GM19468 (cell line): ENCODE measurements at regions not wholly inside any gene's neighbourhood (a gene's known extent, or its start where the extent isn't known, plus 50 kb on each side); places are given as distances from the start of the nearest gene placed in this dataset.
"Not testable (repeated sequence)": the region's sequence is repeated elsewhere in the genome, so short reads cannot be mapped to it uniquely, and the experiment has no call there.

ENCODE experiments used
- ATAC-seq: cut with Tn5 transposase; IDR thresholded peaks from one replicate; pipeline ENCODE4 v1.9.1; 2021; ENCODE audit warnings: mild to moderate bottlenecking, moderate library complexity, moderate number of reproducible peaks; ENCODE audit not compliant: unreplicated experiment; ENCODE audit errors: extremely low read depth

- ATAC-seq = no peak
These were observed 395.2 kb downstream of the RAB38 start for GRCh38 chr11:87780068-87780413.

GRCh38 chr11:87779276-87780067 is 395.8 kb downstream of the RAB38 start:
- no peak for ATAC-seq

- ATAC-seq = no peak
These were observed 396.9 kb downstream of the RAB38 start for GRCh38 chr11:87778357-87778756.

- ATAC-seq = no peak
These were observed 400.2 kb downstream of the RAB38 start for GRCh38 chr11:87775036-87775435.

- ATAC-seq = no peak
These were observed 405.6 kb downstream of the RAB38 start for GRCh38 chr11:87769661-87770060.

GRCh38 chr11:87767615-87768014 is 407.6 kb downstream of the RAB38 start:
- no peak for ATAC-seq

GRCh38 chr11:87764075-87764474 is 411.2 kb downstream of the RAB38 start:
- ATAC-seq = not testable (repeated sequence)

- ATAC-seq = no peak
These were observed 420.6 kb downstream of the RAB38 start for GRCh38 chr11:87754685-87755084.

GRCh38 chr11:87753143-87753542 is 422.1 kb downstream of the RAB38 start:
- no peak for ATAC-seq

- ATAC-seq = no peak
These were observed 432.2 kb downstream of the RAB38 start for GRCh38 chr11:87743007-87743406.

GRCh38 chr11:87740968-87741367 is 434.3 kb downstream of the RAB38 start:
- ATAC-seq = no peak

GRCh38 chr11:87740451-87740850 is 434.8 kb downstream of the RAB38 start:
- no peak for ATAC-seq

GRCh38 chr11:87739766-87740165 is 435.5 kb downstream of the RAB38 start:
- ATAC-seq = no peak

GRCh38 chr11:87739261-87739660 is 436.0 kb downstream of the RAB38 start:
- no peak for ATAC-seq

- no peak for ATAC-seq
These were observed 438.3 kb downstream of the RAB38 start for GRCh38 chr11:87736928-87737327.

GRCh38 chr11:87726506-87726905 is 448.7 kb downstream of the RAB38 start:
- ATAC-seq = no peak

- no peak for ATAC-seq
These were observed 450.9 kb downstream of the RAB38 start for GRCh38 chr11:87724358-87724757.

- ATAC-seq = no peak
These were observed 452.3 kb downstream of the RAB38 start for GRCh38 chr11:87722756-87723565.

GRCh38 chr11:87719326-87720073 is 455.7 kb downstream of the RAB38 start:
- no peak for ATAC-seq

GRCh38 chr11:87712802-87713202 is 462.4 kb downstream of the RAB38 start:
- ATAC-seq = no peak

GRCh38 chr11:87712391-87712790 is 462.9 kb downstream of the RAB38 start:
- no peak for ATAC-seq
